ENCODE measurements at regions not wholly inside any gene's neighbourhood (a gene's known extent, or its start where the extent isn't known, plus 50 kb on each side); places are given as distances from the start of the nearest gene placed in this dataset.

- no peak overlapping the region for H3K4me3 ChIP-seq
- H3K36me3 ChIP-seq = no peaks in the 10 kb centered on the region
- no peak overlapping the region for H3K27ac ChIP-seq
- no peaks in the 10 kb centered on the region for H3K27me3 ChIP-seq (replicated peaks in 1 of 7)
- 46 to 62% (median 49%) methylated on average over 8 of the region's 8 CpGs for WGBS, 5 donors
- peaks cover 0 to 52% (median 39%) of the 10 kb centered on the region in 8 donors for H3K9me3 ChIP-seq
- intact Hi-C loops (cut with DNase I; ENCODE audit: low total_unique reads) = no loop called here
- TF ChIP-seq POLR2A (IDR thresholded peaks at IDR 0.05) (no peak), CTCF (IDR thresholded peaks at IDR 0.05 in 8 of 11, conservative IDR thresholded peaks at IDR 0.05 in 3 of 11) (no peak), POLR2AphosphoS5 (IDR thresholded peaks at IDR 0.05) (no peak)
- H3K4me1 ChIP-seq = no peaks in the 10 kb centered on the region
- no peak for DNase-seq
These were observed 1729.1 kb downstream of the TP53TG3F start for GRCh38 chr16:35188288-35189155.

DNA sequence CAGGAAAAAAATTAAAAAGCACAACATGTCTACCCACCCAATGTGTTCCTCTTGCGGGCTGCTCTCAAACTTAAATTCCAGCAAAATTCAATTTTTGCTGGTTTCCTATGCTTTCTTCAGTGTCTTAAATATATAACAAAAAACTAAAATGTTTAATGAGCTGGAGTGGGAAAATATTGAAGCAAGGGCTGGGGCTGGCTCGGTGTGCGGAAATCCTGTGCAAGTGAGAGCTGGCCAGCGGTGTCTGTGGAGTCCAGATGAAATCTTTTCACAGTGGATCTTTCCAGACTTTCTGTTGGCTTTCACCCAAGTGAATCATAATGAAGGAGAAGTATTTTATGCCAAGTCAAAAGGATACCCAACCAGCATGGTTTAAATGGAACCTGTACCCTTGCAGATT lies 1733.6 kb downstream of the TP53TG3F start:
- intact Hi-C loops (cut with DNase I; ENCODE audit: low total_unique reads) = no loop called here
- H3K36me3 ChIP-seq = no peaks in the 10 kb centered on the region
- no peaks in the 10 kb centered on the region for H3K27me3 ChIP-seq (replicated peaks in 1 of 7)
- H3K27ac ChIP-seq = no peak overlapping the region
- peaks cover 0 to 54% (median 44%) of the 10 kb centered on the region in 8 donors for H3K9me3 ChIP-seq
- no peak for TF ChIP-seq POLR2A (IDR thresholded peaks at IDR 0.05)
- TF ChIP-seq CTCF (IDR thresholded peaks at IDR 0.05 in 8 of 11, conservative IDR thresholded peaks at IDR 0.05 in 3 of 11) = no peak
- H3K4me3 ChIP-seq = no peak overlapping the region
- H3K4me1 ChIP-seq = no peaks in the 10 kb centered on the region
- WGBS, 5 donors = 76 to 86% (median 85%) methylated on average over 4 of the region's 4 CpGs
- no peak for DNase-seq

DNA sequence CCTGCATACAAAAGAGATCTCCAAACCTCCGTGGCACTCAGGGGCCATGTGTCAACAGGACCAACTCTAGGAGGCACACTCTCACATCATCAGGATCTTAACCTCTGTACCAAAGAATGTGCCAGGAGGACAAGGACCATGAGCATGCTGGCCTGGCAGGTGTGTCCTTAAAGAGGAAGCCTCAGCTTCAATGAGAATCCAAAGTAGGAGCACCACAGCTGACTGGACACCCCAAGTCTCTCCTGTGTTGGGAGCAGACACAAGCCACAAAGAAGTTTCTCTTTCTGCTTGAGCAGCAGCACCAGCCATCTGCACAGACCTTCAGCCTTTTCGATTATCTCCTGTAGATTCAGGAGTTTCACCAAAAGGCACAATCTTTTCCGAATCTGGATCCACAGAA lies 1734.5 kb downstream of the TP53TG3F start:
- no peak for TF ChIP-seq POLR2AphosphoS5 (IDR thresholded peaks at IDR 0.05)
- no peak for TF ChIP-seq POLR2A (IDR thresholded peaks at IDR 0.05)
- no peak for TF ChIP-seq CTCF (IDR thresholded peaks at IDR 0.05 in 8 of 11, conservative IDR thresholded peaks at IDR 0.05 in 3 of 11)
- H3K27ac ChIP-seq = no peak overlapping the region
- 49 to 82% (median 62%) methylated on average over 3 of the region's 3 CpGs for WGBS, 5 donors
- no peak for DNase-seq
- H3K9me3 ChIP-seq = peaks cover 0 to 55% (median 47%) of the 10 kb centered on the region in 8 donors
- intact Hi-C loops (cut with DNase I; ENCODE audit: low total_unique reads) = no loop called here
- no peaks in the 10 kb centered on the region for H3K27me3 ChIP-seq (replicated peaks in 1 of 7)
- no peaks in the 10 kb centered on the region for H3K4me1 ChIP-seq
- H3K4me3 ChIP-seq = no peak overlapping the region
- H3K36me3 ChIP-seq = no peaks in the 10 kb centered on the region

DNA sequence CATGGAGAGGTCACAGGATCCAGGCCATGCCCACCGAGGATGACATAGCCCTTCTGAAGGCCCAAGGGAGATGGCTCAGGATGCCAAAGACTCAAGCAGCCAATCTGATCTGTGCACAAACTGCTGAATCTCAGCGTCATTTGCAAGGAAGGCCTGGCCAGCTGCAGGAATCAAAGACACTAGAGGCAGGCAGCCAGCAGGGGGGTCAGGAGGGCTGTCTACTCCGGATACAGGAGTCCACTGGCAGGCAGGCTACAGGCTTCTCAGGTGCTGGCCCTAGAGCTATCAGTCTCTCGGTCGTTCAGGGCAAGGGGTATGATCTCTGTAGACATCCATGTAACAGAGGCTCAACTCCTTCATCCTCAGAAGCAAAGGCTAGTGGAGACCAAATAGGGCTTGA lies 1735.3 kb downstream of the TP53TG3F start:
- DNase-seq = no peak
- no peaks in the 10 kb centered on the region for H3K4me1 ChIP-seq
- peaks cover 0 to 62% (median 49%) of the 10 kb centered on the region in 8 donors for H3K9me3 ChIP-seq
- intact Hi-C loops (cut with DNase I; ENCODE audit: low total_unique reads) = no loop called here
- no peak overlapping the region for H3K27ac ChIP-seq
- 59 to 86% (median 73%) methylated on average over 3 to 5 of the region's 5 CpGs for WGBS, 5 donors
- TF ChIP-seq POLR2A (IDR thresholded peaks at IDR 0.05) (no peak), CTCF (IDR thresholded peaks at IDR 0.05 in 8 of 11, conservative IDR thresholded peaks at IDR 0.05 in 3 of 11) (no peak), POLR2AphosphoS5 (IDR thresholded peaks at IDR 0.05) (no peak)
- H3K36me3 ChIP-seq = no peaks in the 10 kb centered on the region
- H3K27me3 ChIP-seq (replicated peaks in 1 of 7) = no peaks in the 10 kb centered on the region
- H3K4me3 ChIP-seq = no peak overlapping the region
